HEK293 (cell line): ENCODE measurements at regions not wholly inside any gene's neighbourhood (a gene's known extent, or its start where the extent isn't known, plus 50 kb on each side); places are given as distances from the start of the nearest gene placed in this dataset.

Experiments
- CTCF ChIA-PET: fragments of 350-600 bp; formaldehyde crosslinking; extraction: SDS; loops from one replicate; lab custom pipeline; 2021; ENCODE audit warnings: antibody characterized with exemption; lab: Yijun Ruan, JAX
- POLR2A ChIA-PET: fragments of 300-600 bp; formaldehyde crosslinking; extraction: SDS; loops from one replicate; lab custom pipeline; 2020; ENCODE audit warnings: antibody characterized with exemption, inconsistent platforms; lab: Yijun Ruan, JAX
- H3K27ac ChIP-seq: fragments of 200-500 bp; sonication (Bioruptor generic); 2 replicates; pipeline ENCODE4 v1.5.1; 2014; ENCODE audit warnings: low read depth, low read length, control low read depth, inconsistent platforms; ENCODE audit errors: extremely low read depth
- H3K36me3 ChIP-seq, 2 experiments: fragments of 200-500 bp in 1 of 2; sonication (Bioruptor generic) in 1 of 2; 1 replicate in 1 of 2; 2 replicates in 1 of 2; pipeline ENCODE4 v1.5.1; 2014 to 2017; ENCODE audit warnings: inconsistent platforms in 2 of 2, low read length in 2 of 2; ENCODE audit not compliant: control insufficient read depth in 2 of 2, insufficient read depth in 1 of 2
- H3K4me1 ChIP-seq: fragments of 200-500 bp; sonication (Bioruptor generic); 2 replicates; pipeline ENCODE4 v1.5.1; 2014; ENCODE audit warnings: mild to moderate bottlenecking, low read length, inconsistent platforms; ENCODE audit not compliant: control insufficient read depth, insufficient read depth
- H3K4me3 ChIP-seq: 2 replicates; pipeline ENCODE4 v1.5.1; 2011; ENCODE audit warnings: low read depth, mild to moderate bottlenecking, control low read depth, low read length, moderate library complexity
- H3K9me3 ChIP-seq: fragments of 200-500 bp; sonication (Bioruptor generic); 2 replicates; pipeline ENCODE4 v1.5.1; 2014; ENCODE audit warnings: low read depth, low read length, inconsistent platforms; ENCODE audit not compliant: control insufficient read depth, insufficient read depth
- GLI2 ChIP-seq: fragments of 450-650 bp; formaldehyde crosslinking; IDR thresholded peaks from 2 replicates; pipeline ENCODE4; 2017; ENCODE audit warnings: missing biosample characterization, missing genetic modification characterization, low read depth, borderline replicate concordance
- GLI4 ChIP-seq: fragments of 450-650 bp; formaldehyde crosslinking; IDR thresholded peaks from 2 replicates; pipeline ENCODE4 v1.5.1; 2016; ENCODE audit warnings: missing biosample characterization, missing genetic modification characterization
- YY1 ChIP-seq: fragments of 450-650 bp; formaldehyde crosslinking; IDR thresholded peaks from 2 replicates; pipeline ENCODE4 v1.5.1; 2018; ENCODE audit warnings: missing biosample characterization, missing genetic modification characterization
- ZBTB48 ChIP-seq: fragments of 450-650 bp; formaldehyde crosslinking; IDR thresholded peaks from 2 replicates; pipeline ENCODE4 v1.5.1; 2016; ENCODE audit warnings: missing biosample characterization, missing genetic modification characterization
- ZFP3 ChIP-seq: fragments of 450-650 bp; formaldehyde crosslinking; IDR thresholded peaks from 2 replicates; pipeline ENCODE4 v1.5.1; 2016; ENCODE audit warnings: low read depth, missing biosample characterization, missing genetic modification characterization
- ZFP41 ChIP-seq: fragments of 450-650 bp; formaldehyde crosslinking; IDR thresholded peaks from 2 replicates; pipeline ENCODE4 v1.5.1; 2016; ENCODE audit warnings: missing biosample characterization, missing genetic modification characterization, borderline replicate concordance
- ZNF112 ChIP-seq: fragments of 450-650 bp; formaldehyde crosslinking; IDR thresholded peaks from 2 replicates; pipeline ENCODE4 v1.5.0; 2017; ENCODE audit warnings: missing biosample characterization, missing genetic modification characterization
- ZNF175 ChIP-seq: fragments of 450-650 bp; formaldehyde crosslinking; IDR thresholded peaks from 2 replicates; pipeline ENCODE4 v1.5.1; 2016; ENCODE audit warnings: missing biosample characterization, missing genetic modification characterization
- ZNF221 ChIP-seq: fragments of 450-650 bp; formaldehyde crosslinking; IDR thresholded peaks from 2 replicates; pipeline ENCODE4 v1.5.1; 2017; ENCODE audit warnings: missing biosample characterization, missing genetic modification characterization, borderline replicate concordance
- ZNF23 ChIP-seq: fragments of 450-650 bp; formaldehyde crosslinking; IDR thresholded peaks from 2 replicates; pipeline ENCODE4 v1.5.1; 2016; ENCODE audit warnings: missing biosample characterization, missing genetic modification characterization, borderline replicate concordance
- ZNF266 ChIP-seq: fragments of 450-650 bp; formaldehyde crosslinking; IDR thresholded peaks from 2 replicates; pipeline ENCODE4 v1.5.1; 2016; ENCODE audit warnings: missing biosample characterization, missing genetic modification characterization, low read depth
- ZNF350 ChIP-seq: fragments of 450-650 bp; formaldehyde crosslinking; IDR thresholded peaks from 2 replicates; pipeline ENCODE4 v1.5.0; 2017; ENCODE audit warnings: missing biosample characterization, mild to moderate bottlenecking, missing genetic modification characterization
- ZNF366 ChIP-seq: fragments of 450-650 bp; formaldehyde crosslinking; conservative IDR thresholded peaks from 2 replicates; pipeline ENCODE4 v1.5.1; 2016; ENCODE audit warnings: missing biosample characterization, missing genetic modification characterization
- ZNF501 ChIP-seq: fragments of 450-650 bp; formaldehyde crosslinking; IDR thresholded peaks from 2 replicates; pipeline ENCODE4 v1.5.1; 2016; ENCODE audit warnings: missing biosample characterization, missing genetic modification characterization
- ZXDB ChIP-seq: fragments of 450-650 bp; formaldehyde crosslinking; IDR thresholded peaks from 2 replicates; pipeline ENCODE4 v1.5.1; 2016; ENCODE audit warnings: missing biosample characterization, missing genetic modification characterization
- TF ChIP-seq, protein P1 (sequence below): fragments of 450-650 bp; formaldehyde crosslinking; IDR thresholded peaks from 2 replicates; pipeline ENCODE4 v1.5.0; 2017; ENCODE audit warnings: missing biosample characterization, missing genetic modification characterization, borderline replicate concordance
- TF ChIP-seq, protein P2 (sequence below): fragments of 450-650 bp; formaldehyde crosslinking; IDR thresholded peaks from 2 replicates; pipeline ENCODE4 v1.5.1; 2016; ENCODE audit warnings: missing biosample characterization, missing genetic modification characterization
- TF ChIP-seq, protein P3 (sequence below): IDR thresholded peaks from 2 replicates; pipeline ENCODE4 v1.6.1; 2011; ENCODE audit warnings: mild to moderate bottlenecking, low read depth, low read length, borderline replicate concordance
- TF ChIP-seq, protein P4 (sequence below): fragments of 450-650 bp; formaldehyde crosslinking; IDR thresholded peaks from 2 replicates; pipeline ENCODE4 v1.5.1; 2016; ENCODE audit warnings: missing biosample characterization, missing genetic modification characterization

DNA sequence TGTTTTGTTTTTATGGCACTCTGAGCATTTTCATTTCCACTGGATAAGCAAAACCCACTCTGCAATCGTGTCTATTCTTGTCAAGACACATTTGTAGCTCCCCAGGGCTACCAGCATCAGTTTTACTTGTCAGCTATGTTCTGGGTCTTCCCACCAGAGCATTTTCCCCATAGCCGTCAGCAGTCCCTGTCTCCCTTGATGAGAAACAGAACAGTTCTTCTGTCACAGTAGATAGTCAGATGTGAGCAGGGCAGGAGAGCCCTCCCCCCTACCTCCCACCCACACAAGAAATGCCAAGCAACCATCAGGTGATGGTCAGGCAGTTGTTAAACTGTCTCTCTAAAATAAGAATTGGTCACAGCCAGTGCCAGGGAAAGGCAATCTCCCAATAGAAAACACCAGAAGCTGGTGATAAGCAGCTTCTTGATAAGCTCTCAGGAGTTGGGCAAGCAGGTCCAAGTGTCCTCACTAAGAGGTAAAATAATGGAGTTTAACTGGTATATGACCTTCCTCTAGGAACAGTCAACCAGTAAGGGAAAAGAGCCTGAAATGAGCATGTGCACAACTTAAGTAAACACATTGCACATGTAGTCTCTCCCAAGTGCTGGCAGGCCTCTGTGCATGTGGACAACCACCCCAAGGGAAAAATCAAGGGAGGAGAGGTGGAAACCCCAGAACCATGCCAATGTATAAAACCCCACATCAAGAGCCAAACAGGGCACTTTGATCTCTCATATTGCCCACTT is 208.2 kb downstream of the S1PR1 start:
- CTCF ChIA-PET = no interaction called here
- no peak overlapping the region for H3K27ac ChIP-seq

DNA sequence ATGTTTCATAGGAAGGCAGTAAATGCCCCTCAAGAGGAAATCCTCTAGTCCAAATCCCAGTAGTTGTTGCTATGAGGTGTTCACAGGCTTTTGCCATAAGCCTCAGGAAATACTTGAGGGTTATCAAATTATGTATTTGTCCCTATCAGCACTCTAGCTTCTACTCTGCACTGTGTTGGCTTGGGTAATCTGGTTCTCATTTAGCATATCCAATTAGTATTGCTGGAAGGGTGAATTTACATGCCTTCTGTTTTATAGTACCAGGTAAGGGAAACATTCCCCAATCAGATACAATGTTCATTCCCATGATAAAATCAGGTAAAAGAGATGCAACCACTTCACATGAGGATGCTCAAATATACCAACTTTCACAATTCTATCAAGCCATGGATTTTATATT is 211.2 kb downstream of the S1PR1 start:
- no peak overlapping the region for H3K27ac ChIP-seq
- no peaks in the 10 kb centered on the region for H3K36me3 ChIP-seq
- H3K4me3 ChIP-seq = no peak overlapping the region
- POLR2A ChIA-PET = no interaction called here
- CTCF ChIA-PET = interaction anchor here (0.6 to 1.4 kb wide), 2 partner anchors 22 to 139 kb away, joined by 3 read pairs; no protein-coding TSS in a partner anchor
- no peaks in the 10 kb centered on the region for H3K9me3 ChIP-seq
- TF ChIP-seq, protein P1, sequence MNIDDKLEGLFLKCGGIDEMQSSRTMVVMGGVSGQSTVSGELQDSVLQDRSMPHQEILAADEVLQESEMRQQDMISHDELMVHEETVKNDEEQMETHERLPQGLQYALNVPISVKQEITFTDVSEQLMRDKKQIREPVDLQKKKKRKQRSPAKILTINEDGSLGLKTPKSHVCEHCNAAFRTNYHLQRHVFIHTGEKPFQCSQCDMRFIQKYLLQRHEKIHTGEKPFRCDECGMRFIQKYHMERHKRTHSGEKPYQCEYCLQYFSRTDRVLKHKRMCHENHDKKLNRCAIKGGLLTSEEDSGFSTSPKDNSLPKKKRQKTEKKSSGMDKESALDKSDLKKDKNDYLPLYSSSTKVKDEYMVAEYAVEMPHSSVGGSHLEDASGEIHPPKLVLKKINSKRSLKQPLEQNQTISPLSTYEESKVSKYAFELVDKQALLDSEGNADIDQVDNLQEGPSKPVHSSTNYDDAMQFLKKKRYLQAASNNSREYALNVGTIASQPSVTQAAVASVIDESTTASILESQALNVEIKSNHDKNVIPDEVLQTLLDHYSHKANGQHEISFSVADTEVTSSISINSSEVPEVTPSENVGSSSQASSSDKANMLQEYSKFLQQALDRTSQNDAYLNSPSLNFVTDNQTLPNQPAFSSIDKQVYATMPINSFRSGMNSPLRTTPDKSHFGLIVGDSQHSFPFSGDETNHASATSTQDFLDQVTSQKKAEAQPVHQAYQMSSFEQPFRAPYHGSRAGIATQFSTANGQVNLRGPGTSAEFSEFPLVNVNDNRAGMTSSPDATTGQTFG = no peak
- TF ChIP-seq, protein P2, sequence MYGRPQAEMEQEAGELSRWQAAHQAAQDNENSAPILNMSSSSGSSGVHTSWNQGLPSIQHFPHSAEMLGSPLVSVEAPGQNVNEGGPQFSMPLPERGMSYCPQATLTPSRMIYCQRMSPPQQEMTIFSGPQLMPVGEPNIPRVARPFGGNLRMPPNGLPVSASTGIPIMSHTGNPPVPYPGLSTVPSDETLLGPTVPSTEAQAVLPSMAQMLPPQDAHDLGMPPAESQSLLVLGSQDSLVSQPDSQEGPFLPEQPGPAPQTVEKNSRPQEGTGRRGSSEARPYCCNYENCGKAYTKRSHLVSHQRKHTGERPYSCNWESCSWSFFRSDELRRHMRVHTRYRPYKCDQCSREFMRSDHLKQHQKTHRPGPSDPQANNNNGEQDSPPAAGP (tag by site-specific recombination) = no peak
- TF ChIP-seq ZNF501 (tag by site-specific recombination) (no peak), GLI2 (tag by site-specific recombination) (no peak), ZFP41 (tag by site-specific recombination) (no peak), GLI4 (tag by site-specific recombination) (no peak), ZNF221 (no peak), ZFP3 (tag by site-specific recombination) (no peak), ZNF112 (tag by site-specific recombination) (no peak), ZNF366 (tag by site-specific recombination) (no peak), ZXDB (tag by site-specific recombination) (no peak)
- TF ChIP-seq, protein P3, sequence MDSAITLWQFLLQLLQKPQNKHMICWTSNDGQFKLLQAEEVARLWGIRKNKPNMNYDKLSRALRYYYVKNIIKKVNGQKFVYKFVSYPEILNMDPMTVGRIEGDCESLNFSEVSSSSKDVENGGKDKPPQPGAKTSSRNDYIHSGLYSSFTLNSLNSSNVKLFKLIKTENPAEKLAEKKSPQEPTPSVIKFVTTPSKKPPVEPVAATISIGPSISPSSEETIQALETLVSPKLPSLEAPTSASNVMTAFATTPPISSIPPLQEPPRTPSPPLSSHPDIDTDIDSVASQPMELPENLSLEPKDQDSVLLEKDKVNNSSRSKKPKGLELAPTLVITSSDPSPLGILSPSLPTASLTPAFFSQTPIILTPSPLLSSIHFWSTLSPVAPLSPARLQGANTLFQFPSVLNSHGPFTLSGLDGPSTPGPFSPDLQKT = no peak
- TF ChIP-seq, protein P4, sequence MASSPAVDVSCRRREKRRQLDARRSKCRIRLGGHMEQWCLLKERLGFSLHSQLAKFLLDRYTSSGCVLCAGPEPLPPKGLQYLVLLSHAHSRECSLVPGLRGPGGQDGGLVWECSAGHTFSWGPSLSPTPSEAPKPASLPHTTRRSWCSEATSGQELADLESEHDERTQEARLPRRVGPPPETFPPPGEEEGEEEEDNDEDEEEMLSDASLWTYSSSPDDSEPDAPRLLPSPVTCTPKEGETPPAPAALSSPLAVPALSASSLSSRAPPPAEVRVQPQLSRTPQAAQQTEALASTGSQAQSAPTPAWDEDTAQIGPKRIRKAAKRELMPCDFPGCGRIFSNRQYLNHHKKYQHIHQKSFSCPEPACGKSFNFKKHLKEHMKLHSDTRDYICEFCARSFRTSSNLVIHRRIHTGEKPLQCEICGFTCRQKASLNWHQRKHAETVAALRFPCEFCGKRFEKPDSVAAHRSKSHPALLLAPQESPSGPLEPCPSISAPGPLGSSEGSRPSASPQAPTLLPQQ (tag by site-specific recombination) = no peak
- TF ChIP-seq, all 188 proteins: peak for 0
- no peaks in the 10 kb centered on the region for H3K4me1 ChIP-seq

More for the DNA sequence above, 208.2 kb downstream of the S1PR1 start:
- Histone ChIP-seq H3K4me1 (no peaks in the 10 kb centered on the region), H3K36me3 (no peaks in the 10 kb centered on the region), H3K9me3 (no peaks in the 10 kb centered on the region), H3K4me3 (no peak overlapping the region)
- POLR2A ChIA-PET = no interaction called here
- no peak for TF ChIP-seq ZNF23 (tag by site-specific recombination)
- no peak for TF ChIP-seq ZBTB48 (tag by site-specific recombination)
- no peak for TF ChIP-seq ZNF350 (tag by site-specific recombination)
- no peak for TF ChIP-seq ZNF266 (tag by site-specific recombination)
- no peak for TF ChIP-seq ZNF175 (tag by site-specific recombination)
- TF ChIP-seq YY1 (tag by site-specific recombination) = no peak
